AG04450 (cell line): ENCODE measurements at regions not wholly inside any gene's neighbourhood (a gene's known extent, or its start where the extent isn't known, plus 50 kb on each side); places are given as distances from the start of the nearest gene placed in this dataset.

Experiments used
- CTCF ChIA-PET: fragments of 300-600, 350-600 bp; formaldehyde crosslinking; extraction: SDS; loops from one replicate; lab custom pipeline; 2022; ENCODE audit warnings: antibody characterized with exemption, inconsistent platforms; lab: Charles Lee
- POLR2A ChIA-PET: fragments of 350-600 bp; formaldehyde crosslinking; extraction: SDS; loops from one replicate; lab custom pipeline; 2021; ENCODE audit warnings: antibody characterized with exemption, inconsistent platforms; lab: Yijun Ruan, JAX
- DNase-seq: peaks from one replicate; pipeline ENCODE4 v3.0.0-alpha.2; 2011; ENCODE audit warnings: low read depth, low spot score
- H3K27ac ChIP-seq: one replicate; pipeline ENCODE4 v1.5.1; 2012; ENCODE audit warnings: low read depth, low read length, control low read depth
- H3K27me3 ChIP-seq: one replicate; pipeline ENCODE4 v1.6.0; 2012; ENCODE audit warnings: low read length; ENCODE audit not compliant: control insufficient read depth, insufficient read depth
- H3K4me3 ChIP-seq: 2 replicates; pipeline ENCODE4 v1.5.1; 2011; ENCODE audit warnings: mild to moderate bottlenecking, low read depth, low read length, control low read depth
- H3K9me3 ChIP-seq: 2 replicates; pipeline ENCODE4 v1.5.1; 2012; ENCODE audit warnings: low read length; ENCODE audit not compliant: control insufficient read depth, insufficient read depth
- TF ChIP-seq, protein P1 (sequence below): IDR thresholded peaks from 2 replicates; pipeline ENCODE4 v1.5.1; 2011; ENCODE audit warnings: low read depth, low read length, control low read depth, inconsistent platforms

DNA sequence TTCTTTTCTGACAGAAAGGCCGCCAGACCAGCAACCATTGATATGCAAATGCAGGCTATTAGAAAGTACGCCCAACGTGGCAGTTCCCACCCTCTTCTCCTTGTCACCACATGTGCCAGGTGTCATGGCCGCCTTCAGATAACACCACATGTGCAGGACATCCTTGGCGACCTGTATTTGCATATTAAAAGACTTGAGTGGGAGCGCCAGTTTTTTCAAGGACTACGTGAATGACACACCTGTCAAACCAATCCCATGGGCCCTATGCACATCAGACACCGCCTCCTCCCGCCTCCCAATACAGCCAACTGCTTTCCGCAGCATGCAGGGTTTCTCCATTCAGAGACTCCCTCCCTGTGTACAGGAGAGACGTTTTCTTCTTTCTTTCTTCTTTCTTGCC lies 318.6 kb upstream of the FAR2 start:
- H3K4me3 ChIP-seq, result no peak overlapping the region
- no peak for DNase-seq
- H3K27me3 ChIP-seq, result no peaks in the 10 kb centered on the region
- H3K27ac ChIP-seq, result no peak overlapping the region
- TF ChIP-seq, protein P1, sequence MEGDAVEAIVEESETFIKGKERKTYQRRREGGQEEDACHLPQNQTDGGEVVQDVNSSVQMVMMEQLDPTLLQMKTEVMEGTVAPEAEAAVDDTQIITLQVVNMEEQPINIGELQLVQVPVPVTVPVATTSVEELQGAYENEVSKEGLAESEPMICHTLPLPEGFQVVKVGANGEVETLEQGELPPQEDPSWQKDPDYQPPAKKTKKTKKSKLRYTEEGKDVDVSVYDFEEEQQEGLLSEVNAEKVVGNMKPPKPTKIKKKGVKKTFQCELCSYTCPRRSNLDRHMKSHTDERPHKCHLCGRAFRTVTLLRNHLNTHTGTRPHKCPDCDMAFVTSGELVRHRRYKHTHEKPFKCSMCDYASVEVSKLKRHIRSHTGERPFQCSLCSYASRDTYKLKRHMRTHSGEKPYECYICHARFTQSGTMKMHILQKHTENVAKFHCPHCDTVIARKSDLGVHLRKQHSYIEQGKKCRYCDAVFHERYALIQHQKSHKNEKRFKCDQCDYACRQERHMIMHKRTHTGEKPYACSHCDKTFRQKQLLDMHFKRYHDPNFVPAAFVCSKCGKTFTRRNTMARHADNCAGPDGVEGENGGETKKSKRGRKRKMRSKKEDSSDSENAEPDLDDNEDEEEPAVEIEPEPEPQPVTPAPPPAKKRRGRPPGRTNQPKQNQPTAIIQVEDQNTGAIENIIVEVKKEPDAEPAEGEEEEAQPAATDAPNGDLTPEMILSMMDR, result no peak
- CTCF ChIA-PET, result interaction anchor here (0.6 kb wide), 1 partner anchor 248 kb away, joined by 4 read pairs; no protein-coding TSS in a partner anchor
- POLR2A ChIA-PET, result interaction anchor here (0.5 kb wide), 1 partner anchor 96 kb away, joined by 3 read pairs; no protein-coding TSS in a partner anchor
- H3K9me3 ChIP-seq, result no peaks in the 10 kb centered on the region

DNA sequence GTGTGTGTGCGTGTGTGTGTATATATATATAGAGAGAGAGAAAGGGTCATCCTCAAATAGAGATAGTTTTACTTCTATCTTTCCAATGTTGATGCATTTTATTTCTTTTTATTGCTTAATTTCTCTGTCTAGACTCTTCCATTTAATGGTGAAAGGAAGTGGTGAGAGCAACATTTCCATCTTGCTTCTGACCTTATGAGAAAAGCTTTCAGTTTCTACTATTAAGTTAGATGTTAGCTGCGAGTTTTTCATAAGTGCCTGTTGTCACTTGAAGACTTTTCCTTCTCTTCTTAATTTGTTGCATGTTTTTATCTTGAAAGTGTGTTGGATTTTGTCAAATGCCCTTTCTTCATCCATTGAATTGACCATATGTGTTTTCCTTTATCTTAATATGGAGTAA lies 304.4 kb upstream of the FAR2 start:
- ChIA-PET CTCF (no interaction called here), POLR2A (no interaction called here)
- Histone ChIP-seq H3K27me3 (no peaks in the 10 kb centered on the region), H3K27ac (no peak overlapping the region), H3K9me3 (no peaks in the 10 kb centered on the region), H3K4me3 (no peak overlapping the region)
- TF ChIP-seq, protein P1, result no peak
- no peak for DNase-seq

GRCh38 chr12:28851781-28852180 lies 297.3 kb upstream of the FAR2 start:
- TF ChIP-seq, protein P1, result no peak
- H3K9me3 ChIP-seq, result no peaks in the 10 kb centered on the region
- no peaks in the 10 kb centered on the region for H3K27me3 ChIP-seq
- no peak overlapping the region for H3K4me3 ChIP-seq
- POLR2A ChIA-PET, result no interaction called here
- no peak for DNase-seq
- H3K27ac ChIP-seq, result no peak overlapping the region
- CTCF ChIA-PET, result no interaction called here

DNA sequence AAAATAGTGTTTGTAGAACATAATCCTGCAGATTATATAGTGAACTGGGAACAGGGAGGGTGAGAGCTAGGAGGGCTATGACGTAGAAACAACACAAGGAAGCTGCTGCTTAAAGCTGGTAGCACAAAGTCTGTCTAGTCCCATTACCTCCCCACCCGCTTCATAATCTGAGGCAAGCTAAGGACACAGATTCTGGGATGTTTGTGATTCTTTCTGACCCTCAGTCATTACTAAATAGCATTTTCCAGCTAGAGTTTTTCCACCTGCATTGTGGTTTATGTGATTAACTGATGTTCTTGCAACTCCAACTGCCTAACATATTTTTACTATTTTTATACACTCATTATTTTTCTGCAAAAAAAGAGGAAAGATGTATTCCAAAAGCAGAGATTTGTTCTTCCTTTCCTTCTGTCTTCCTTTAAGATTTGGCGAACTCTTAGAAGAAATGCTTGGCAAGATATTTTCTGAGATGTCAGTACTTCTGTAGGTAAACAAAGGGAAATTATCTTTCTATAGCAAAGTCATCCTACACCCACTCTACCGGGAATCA lies 293.2 kb upstream of the FAR2 start:
- CTCF ChIA-PET, result no interaction called here
- H3K27ac ChIP-seq, result no peak overlapping the region

GRCh38 chr12:28857369-28857768 lies 291.7 kb upstream of the FAR2 start:
- Histone ChIP-seq H3K27me3 (no peaks in the 10 kb centered on the region), H3K4me3 (no peak overlapping the region), H3K9me3 (no peaks in the 10 kb centered on the region), H3K27ac (no peak overlapping the region)
- CTCF ChIA-PET, result no interaction called here
- POLR2A ChIA-PET, result no interaction called here
- no peak for DNase-seq
- TF ChIP-seq, protein P1, result no peak

More for the DNA sequence above, 293.2 kb upstream of the FAR2 start:
- Histone ChIP-seq H3K9me3 (no peaks in the 10 kb centered on the region), H3K27me3 (no peaks in the 10 kb centered on the region), H3K4me3 (no peak overlapping the region)
- TF ChIP-seq, protein P1, result no peak
- DNase-seq, result no peak
- POLR2A ChIA-PET, result no interaction called here
